ENCODE measurements at regions not wholly inside any gene's neighbourhood (a gene's known extent, or its start where the extent isn't known, plus 50 kb on each side); places are given as distances from the start of the nearest gene placed in this dataset.

- TF ChIP-seq CTCF (IDR thresholded peaks at IDR 0.05; ENCODE audit: insufficient read depth, low read length) = no peak
- TF ChIP-seq POLR2AphosphoS5 (IDR thresholded peaks at IDR 0.05; ENCODE audit: low read depth) = no peak
- no peak for TF ChIP-seq SPI1 (IDR thresholded peaks at IDR 0.05; ENCODE audit: borderline replicate concordance, low read depth)
These were observed 104.0 kb downstream of the CEP44 start for GRCh38 chr4:174387721-174388120.
